HEK293 (cell line): ENCODE measurements at regions not wholly inside any gene's neighbourhood (a gene's known extent, or its start where the extent isn't known, plus 50 kb on each side); places are given as distances from the start of the nearest gene placed in this dataset.

Source experiments
- CTCF ChIA-PET: fragments of 350-600 bp; formaldehyde crosslinking; extraction: SDS; loops from one replicate; lab custom pipeline; 2021; ENCODE audit warnings: antibody characterized with exemption; lab: Yijun Ruan, JAX
- POLR2A ChIA-PET: fragments of 300-600 bp; formaldehyde crosslinking; extraction: SDS; loops from one replicate; lab custom pipeline; 2020; ENCODE audit warnings: antibody characterized with exemption, inconsistent platforms; lab: Yijun Ruan, JAX
- H3K27ac ChIP-seq: fragments of 200-500 bp; sonication (Bioruptor generic); 2 replicates; pipeline ENCODE4 v1.5.1; 2014; ENCODE audit warnings: low read depth, low read length, control low read depth, inconsistent platforms; ENCODE audit errors: extremely low read depth
- H3K36me3 ChIP-seq, 2 experiments: fragments of 200-500 bp in 1 of 2; sonication (Bioruptor generic) in 1 of 2; 1 replicate in 1 of 2; 2 replicates in 1 of 2; pipeline ENCODE4 v1.5.1; 2014 to 2017; ENCODE audit warnings: inconsistent platforms in 2 of 2, low read length in 2 of 2; ENCODE audit not compliant: control insufficient read depth in 2 of 2, insufficient read depth in 1 of 2
- H3K4me1 ChIP-seq: fragments of 200-500 bp; sonication (Bioruptor generic); 2 replicates; pipeline ENCODE4 v1.5.1; 2014; ENCODE audit warnings: mild to moderate bottlenecking, low read length, inconsistent platforms; ENCODE audit not compliant: control insufficient read depth, insufficient read depth
- H3K4me3 ChIP-seq: 2 replicates; pipeline ENCODE4 v1.5.1; 2011; ENCODE audit warnings: low read depth, mild to moderate bottlenecking, control low read depth, low read length, moderate library complexity
- H3K9me3 ChIP-seq: fragments of 200-500 bp; sonication (Bioruptor generic); 2 replicates; pipeline ENCODE4 v1.5.1; 2014; ENCODE audit warnings: low read depth, low read length, inconsistent platforms; ENCODE audit not compliant: control insufficient read depth, insufficient read depth
- BCL11B ChIP-seq: fragments of 450-650 bp; formaldehyde crosslinking; IDR thresholded peaks from 2 replicates; pipeline ENCODE4 v1.5.1; 2016; ENCODE audit warnings: low read depth, missing biosample characterization, missing genetic modification characterization
- HOXA7 ChIP-seq: sonication (generic); formaldehyde crosslinking; IDR thresholded peaks from 2 replicates; pipeline ENCODE4 v1.8.1; 2022; ENCODE audit warnings: missing genetic modification reagents, borderline replicate concordance
- IKZF3 ChIP-seq: fragments of 450-650 bp; IDR thresholded peaks from 2 replicates; pipeline ENCODE4 v1.5.0; 2018; ENCODE audit warnings: missing biosample characterization, mild to moderate bottlenecking, missing genetic modification characterization, moderate library complexity
- SCRT1 ChIP-seq: fragments of 450-650 bp; formaldehyde crosslinking; IDR thresholded peaks from 2 replicates; pipeline ENCODE4 v1.5.1; 2016; ENCODE audit warnings: missing biosample characterization, missing genetic modification characterization, borderline replicate concordance
- WT1 ChIP-seq: fragments of 450-650 bp; formaldehyde crosslinking; IDR thresholded peaks from 2 replicates; pipeline ENCODE4 v1.5.1; 2016; ENCODE audit warnings: missing biosample characterization, missing genetic modification characterization
- ZBTB17 ChIP-seq: fragments of 450-650 bp; formaldehyde crosslinking; IDR thresholded peaks from 2 replicates; pipeline ENCODE4 v1.5.1; 2016; ENCODE audit warnings: missing biosample characterization, missing genetic modification characterization
- ZFHX2 ChIP-seq: fragments of 450-650 bp; formaldehyde crosslinking; conservative IDR thresholded peaks from 2 replicates; pipeline ENCODE4 v1.5.1; 2016; ENCODE audit warnings: missing biosample characterization, missing genetic modification characterization
- ZNF112 ChIP-seq: fragments of 450-650 bp; formaldehyde crosslinking; IDR thresholded peaks from 2 replicates; pipeline ENCODE4 v1.5.0; 2017; ENCODE audit warnings: missing biosample characterization, missing genetic modification characterization
- ZNF121 ChIP-seq: fragments of 450-650 bp; formaldehyde crosslinking; IDR thresholded peaks from 2 replicates; pipeline ENCODE4 v1.5.1; 2016; ENCODE audit warnings: missing biosample characterization, missing genetic modification characterization
- ZNF221 ChIP-seq: fragments of 450-650 bp; formaldehyde crosslinking; IDR thresholded peaks from 2 replicates; pipeline ENCODE4 v1.5.1; 2017; ENCODE audit warnings: missing biosample characterization, missing genetic modification characterization, borderline replicate concordance
- ZNF37A ChIP-seq: fragments of 450-650 bp; IDR thresholded peaks from 2 replicates; pipeline ENCODE4 v1.5.1; 2018; ENCODE audit warnings: missing biosample characterization, missing genetic modification characterization
- ZNF391 ChIP-seq: fragments of 450-650 bp; formaldehyde crosslinking; IDR thresholded peaks from 2 replicates; pipeline ENCODE4 v1.5.1; 2016; ENCODE audit warnings: low read depth, missing biosample characterization, missing genetic modification characterization, borderline replicate concordance
- ZNF514 ChIP-seq: fragments of 450-650 bp; formaldehyde crosslinking; IDR thresholded peaks from 2 replicates; pipeline ENCODE4 v1.5.1; 2016; ENCODE audit warnings: missing biosample characterization, missing genetic modification characterization
- ZNF555 ChIP-seq: fragments of 450-650 bp; formaldehyde crosslinking; conservative IDR thresholded peaks from 2 replicates; pipeline ENCODE4 v1.5.1; 2017; ENCODE audit warnings: missing biosample characterization, mild to moderate bottlenecking, missing genetic modification characterization, inconsistent platforms
- ZNF600 ChIP-seq: fragments of 450-650 bp; formaldehyde crosslinking; IDR thresholded peaks from 2 replicates; pipeline ENCODE4 v1.5.1; 2016; ENCODE audit warnings: missing biosample characterization, missing genetic modification characterization
- ZNF660 ChIP-seq: fragments of 450-650 bp; IDR thresholded peaks from 2 replicates; pipeline ENCODE4 v1.5.1; 2018; ENCODE audit warnings: missing biosample characterization, mild to moderate bottlenecking, missing genetic modification characterization
- ZNF791 ChIP-seq: fragments of 450-650 bp; formaldehyde crosslinking; IDR thresholded peaks from 2 replicates; pipeline ENCODE4 v1.5.1; 2016; ENCODE audit warnings: missing biosample characterization, missing genetic modification characterization
- TF ChIP-seq, protein P1 (sequence below): fragments of 450-650 bp; IDR thresholded peaks from 2 replicates; pipeline ENCODE4 v1.5.1; 2018; ENCODE audit warnings: missing biosample characterization, mild to moderate bottlenecking, missing genetic modification characterization
- TF ChIP-seq, protein P2 (sequence below): fragments of 450-650 bp; formaldehyde crosslinking; IDR thresholded peaks from 2 replicates; pipeline ENCODE4 v1.5.1; 2016; ENCODE audit warnings: missing biosample characterization, missing genetic modification characterization
- TF ChIP-seq, protein P3 (sequence below): fragments of 450-650 bp; formaldehyde crosslinking; IDR thresholded peaks from 2 replicates; pipeline ENCODE4 v1.5.1; 2016; ENCODE audit warnings: missing biosample characterization, missing genetic modification characterization
- TF ChIP-seq, protein P4 (sequence below): fragments of 450-650 bp; formaldehyde crosslinking; IDR thresholded peaks from 2 replicates; pipeline ENCODE4 v1.5.1; 2016; ENCODE audit warnings: missing biosample characterization, missing genetic modification characterization
- TF ChIP-seq, protein P5 (sequence below): fragments of 450-650 bp; formaldehyde crosslinking; IDR thresholded peaks from 2 replicates; pipeline ENCODE4 v1.5.1; 2016; ENCODE audit warnings: missing biosample characterization, missing genetic modification characterization, borderline replicate concordance

DNA sequence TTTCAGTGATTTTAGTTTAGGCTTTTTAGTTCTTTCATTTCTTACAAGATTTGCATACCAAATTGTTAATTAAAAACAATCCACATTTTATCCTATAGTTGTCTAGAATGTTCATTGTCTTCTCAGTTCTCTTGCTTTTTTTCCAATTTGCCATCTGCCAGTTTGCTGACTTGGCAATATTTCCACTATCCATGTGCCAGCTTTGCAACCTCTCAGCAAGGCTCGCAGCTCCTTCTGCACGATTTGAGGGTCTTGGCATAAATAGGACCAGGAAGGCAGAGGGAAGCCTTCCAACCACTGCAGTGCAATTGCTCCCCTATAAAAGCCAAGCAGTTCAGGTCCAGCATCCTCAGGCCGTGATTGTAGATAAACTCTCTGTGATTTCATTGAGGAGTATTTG is 306.8 kb upstream of the FMN2 start:
- Histone ChIP-seq H3K4me3 (no peak overlapping the region), H3K4me1 (peaks cover 3% of the 10 kb centered on the region), H3K27ac (no peak overlapping the region), H3K9me3 (no peaks in the 10 kb centered on the region), H3K36me3 (no peaks in the 10 kb centered on the region)
- TF ChIP-seq ZNF112 (tag by site-specific recombination) = no peak
- TF ChIP-seq WT1 = no peak
- TF ChIP-seq ZNF555 = no peak
- TF ChIP-seq ZNF791 (tag by site-specific recombination) = no peak
- ChIA-PET CTCF (interaction anchor here (0.6 kb wide), 1 partner anchor 1015 kb away, joined by 3 read pairs; no protein-coding TSS in a partner anchor), POLR2A (no interaction called here)

DNA sequence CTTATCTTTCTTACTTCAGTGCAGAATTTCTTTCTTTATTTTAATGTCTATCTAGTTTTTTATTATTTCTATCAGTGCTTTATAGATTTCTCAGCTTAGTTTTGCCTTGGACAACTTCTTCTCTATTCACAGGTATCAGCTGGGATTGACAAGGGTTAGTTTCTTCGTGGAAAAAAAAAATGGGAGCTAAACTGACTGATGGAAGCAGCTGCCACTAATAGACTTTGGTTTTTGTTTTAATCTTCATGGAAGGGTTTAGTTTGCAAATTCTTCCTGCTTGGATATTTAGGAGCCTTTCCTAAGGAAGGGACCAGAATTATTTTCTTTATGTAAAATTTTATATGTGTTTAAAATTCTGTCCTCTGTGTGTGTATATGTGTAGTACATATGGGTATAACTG is 306.1 kb upstream of the FMN2 start:
- Histone ChIP-seq H3K27ac (no peak overlapping the region), H3K9me3 (no peaks in the 10 kb centered on the region), H3K4me3 (no peak overlapping the region), H3K36me3 (no peaks in the 10 kb centered on the region), H3K4me1 (peaks cover 3% of the 10 kb centered on the region)
- TF ChIP-seq, protein P1, sequence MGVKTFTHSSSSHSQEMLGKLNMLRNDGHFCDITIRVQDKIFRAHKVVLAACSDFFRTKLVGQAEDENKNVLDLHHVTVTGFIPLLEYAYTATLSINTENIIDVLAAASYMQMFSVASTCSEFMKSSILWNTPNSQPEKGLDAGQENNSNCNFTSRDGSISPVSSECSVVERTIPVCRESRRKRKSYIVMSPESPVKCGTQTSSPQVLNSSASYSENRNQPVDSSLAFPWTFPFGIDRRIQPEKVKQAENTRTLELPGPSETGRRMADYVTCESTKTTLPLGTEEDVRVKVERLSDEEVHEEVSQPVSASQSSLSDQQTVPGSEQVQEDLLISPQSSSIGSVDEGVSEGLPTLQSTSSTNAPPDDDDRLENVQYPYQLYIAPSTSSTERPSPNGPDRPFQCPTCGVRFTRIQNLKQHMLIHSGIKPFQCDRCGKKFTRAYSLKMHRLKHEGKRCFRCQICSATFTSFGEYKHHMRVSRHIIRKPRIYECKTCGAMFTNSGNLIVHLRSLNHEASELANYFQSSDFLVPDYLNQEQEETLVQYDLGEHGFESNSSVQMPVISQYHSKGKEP (tag by site-specific recombination) = no peak
- TF ChIP-seq ZBTB17 (tag by site-specific recombination) (no peak), ZNF391 (tag by site-specific recombination) (no peak), ZFHX2 (tag by site-specific recombination) (no peak), BCL11B (tag by site-specific recombination) (no peak), SCRT1 (no peak), IKZF3 (tag by site-specific recombination) (no peak), ZNF221 (tag by site-specific recombination) (no peak), HOXA7 (CRISPR knock-in tag) (no peak), ZNF600 (tag by site-specific recombination) (no peak)
- TF ChIP-seq, protein P2, sequence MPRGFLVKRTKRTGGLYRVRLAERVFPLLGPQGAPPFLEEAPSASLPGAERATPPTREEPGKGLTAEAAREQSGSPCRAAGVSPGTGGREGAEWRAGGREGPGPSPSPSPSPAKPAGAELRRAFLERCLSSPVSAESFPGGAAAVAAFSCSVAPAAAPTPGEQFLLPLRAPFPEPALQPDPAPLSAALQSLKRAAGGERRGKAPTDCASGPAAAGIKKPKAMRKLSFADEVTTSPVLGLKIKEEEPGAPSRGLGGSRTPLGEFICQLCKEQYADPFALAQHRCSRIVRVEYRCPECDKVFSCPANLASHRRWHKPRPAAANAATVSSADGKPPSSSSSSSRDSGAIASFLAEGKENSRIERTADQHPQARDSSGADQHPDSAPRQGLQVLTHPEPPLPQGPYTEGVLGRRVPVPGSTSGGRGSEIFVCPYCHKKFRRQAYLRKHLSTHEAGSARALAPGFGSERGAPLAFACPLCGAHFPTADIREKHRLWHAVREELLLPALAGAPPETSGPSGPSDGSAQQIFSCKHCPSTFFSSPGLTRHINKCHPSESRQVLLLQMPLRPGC (tag by site-specific recombination) = no peak
- ChIA-PET POLR2A (no interaction called here), CTCF (interaction anchor here (0.6 to 1.3 kb wide), 3 partner anchors 32 to 380 kb away, joined by 3 to 4 read pairs (median 3); no protein-coding TSS in a partner anchor)

DNA sequence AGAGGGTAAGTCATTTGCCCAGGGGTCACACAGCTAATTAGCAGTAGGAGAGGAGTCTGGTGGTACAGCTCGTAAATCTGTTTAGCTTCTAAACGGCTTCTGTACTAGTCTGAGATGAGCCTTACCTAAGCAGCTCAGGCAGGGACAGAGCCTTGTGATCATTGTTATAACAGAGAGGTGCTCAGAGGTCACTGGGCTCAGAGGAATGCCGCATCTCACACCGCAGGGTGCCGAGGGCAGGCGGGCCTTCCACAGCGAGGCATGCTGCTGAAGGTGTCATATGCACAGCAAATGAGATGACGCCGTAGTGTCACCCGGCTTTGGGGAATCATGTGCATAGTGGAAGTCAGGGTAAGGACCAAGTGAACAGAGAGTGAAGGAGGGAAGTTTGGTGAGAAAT is 305.2 kb upstream of the FMN2 start:
- ChIA-PET POLR2A (no interaction called here), CTCF (interaction anchor here (0.6 to 1.3 kb wide), 4 partner anchors 12 to 165 kb away, joined by 3 read pairs; no protein-coding TSS in a partner anchor)
- H3K9me3 ChIP-seq = no peaks in the 10 kb centered on the region
- H3K27ac ChIP-seq = no peak overlapping the region
- no peaks in the 10 kb centered on the region for H3K36me3 ChIP-seq
- no peak overlapping the region for H3K4me3 ChIP-seq
- H3K4me1 ChIP-seq = peaks cover 3% of the 10 kb centered on the region
- no peak for TF ChIP-seq ZNF37A (tag by site-specific recombination)
- TF ChIP-seq ZNF121 (tag by site-specific recombination) = no peak
- TF ChIP-seq, protein P3, sequence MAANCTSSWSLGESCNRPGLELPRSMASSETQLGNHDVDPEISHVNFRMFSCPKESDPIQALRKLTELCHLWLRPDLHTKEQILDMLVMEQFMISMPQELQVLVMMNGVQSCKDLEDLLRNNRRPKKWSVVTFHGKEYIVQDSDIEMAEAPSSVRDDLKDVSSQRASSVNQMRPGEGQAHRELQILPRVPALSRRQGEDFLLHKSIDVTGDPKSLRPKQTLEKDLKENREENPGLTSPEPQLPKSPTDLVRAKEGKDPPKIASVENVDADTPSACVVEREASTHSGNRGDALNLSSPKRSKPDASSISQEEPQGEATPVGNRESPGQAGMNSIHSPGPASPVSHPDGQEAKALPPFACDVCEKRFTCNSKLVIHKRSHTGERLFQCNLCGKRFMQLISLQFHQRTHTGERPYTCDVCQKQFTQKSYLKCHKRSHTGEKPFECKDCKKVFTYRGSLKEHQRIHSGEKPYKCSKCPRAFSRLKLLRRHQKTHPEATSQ (tag by site-specific recombination) = no peak
- TF ChIP-seq, protein P4, sequence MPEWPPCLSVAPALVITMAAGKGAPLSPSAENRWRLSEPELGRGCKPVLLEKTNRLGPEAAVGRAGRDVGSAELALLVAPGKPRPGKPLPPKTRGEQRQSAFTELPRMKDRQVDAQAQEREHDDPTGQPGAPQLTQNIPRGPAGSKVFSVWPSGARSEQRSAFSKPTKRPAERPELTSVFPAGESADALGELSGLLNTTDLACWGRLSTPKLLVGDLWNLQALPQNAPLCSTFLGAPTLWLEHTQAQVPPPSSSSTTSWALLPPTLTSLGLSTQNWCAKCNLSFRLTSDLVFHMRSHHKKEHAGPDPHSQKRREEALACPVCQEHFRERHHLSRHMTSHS = no peak
- TF ChIP-seq, protein P5, sequence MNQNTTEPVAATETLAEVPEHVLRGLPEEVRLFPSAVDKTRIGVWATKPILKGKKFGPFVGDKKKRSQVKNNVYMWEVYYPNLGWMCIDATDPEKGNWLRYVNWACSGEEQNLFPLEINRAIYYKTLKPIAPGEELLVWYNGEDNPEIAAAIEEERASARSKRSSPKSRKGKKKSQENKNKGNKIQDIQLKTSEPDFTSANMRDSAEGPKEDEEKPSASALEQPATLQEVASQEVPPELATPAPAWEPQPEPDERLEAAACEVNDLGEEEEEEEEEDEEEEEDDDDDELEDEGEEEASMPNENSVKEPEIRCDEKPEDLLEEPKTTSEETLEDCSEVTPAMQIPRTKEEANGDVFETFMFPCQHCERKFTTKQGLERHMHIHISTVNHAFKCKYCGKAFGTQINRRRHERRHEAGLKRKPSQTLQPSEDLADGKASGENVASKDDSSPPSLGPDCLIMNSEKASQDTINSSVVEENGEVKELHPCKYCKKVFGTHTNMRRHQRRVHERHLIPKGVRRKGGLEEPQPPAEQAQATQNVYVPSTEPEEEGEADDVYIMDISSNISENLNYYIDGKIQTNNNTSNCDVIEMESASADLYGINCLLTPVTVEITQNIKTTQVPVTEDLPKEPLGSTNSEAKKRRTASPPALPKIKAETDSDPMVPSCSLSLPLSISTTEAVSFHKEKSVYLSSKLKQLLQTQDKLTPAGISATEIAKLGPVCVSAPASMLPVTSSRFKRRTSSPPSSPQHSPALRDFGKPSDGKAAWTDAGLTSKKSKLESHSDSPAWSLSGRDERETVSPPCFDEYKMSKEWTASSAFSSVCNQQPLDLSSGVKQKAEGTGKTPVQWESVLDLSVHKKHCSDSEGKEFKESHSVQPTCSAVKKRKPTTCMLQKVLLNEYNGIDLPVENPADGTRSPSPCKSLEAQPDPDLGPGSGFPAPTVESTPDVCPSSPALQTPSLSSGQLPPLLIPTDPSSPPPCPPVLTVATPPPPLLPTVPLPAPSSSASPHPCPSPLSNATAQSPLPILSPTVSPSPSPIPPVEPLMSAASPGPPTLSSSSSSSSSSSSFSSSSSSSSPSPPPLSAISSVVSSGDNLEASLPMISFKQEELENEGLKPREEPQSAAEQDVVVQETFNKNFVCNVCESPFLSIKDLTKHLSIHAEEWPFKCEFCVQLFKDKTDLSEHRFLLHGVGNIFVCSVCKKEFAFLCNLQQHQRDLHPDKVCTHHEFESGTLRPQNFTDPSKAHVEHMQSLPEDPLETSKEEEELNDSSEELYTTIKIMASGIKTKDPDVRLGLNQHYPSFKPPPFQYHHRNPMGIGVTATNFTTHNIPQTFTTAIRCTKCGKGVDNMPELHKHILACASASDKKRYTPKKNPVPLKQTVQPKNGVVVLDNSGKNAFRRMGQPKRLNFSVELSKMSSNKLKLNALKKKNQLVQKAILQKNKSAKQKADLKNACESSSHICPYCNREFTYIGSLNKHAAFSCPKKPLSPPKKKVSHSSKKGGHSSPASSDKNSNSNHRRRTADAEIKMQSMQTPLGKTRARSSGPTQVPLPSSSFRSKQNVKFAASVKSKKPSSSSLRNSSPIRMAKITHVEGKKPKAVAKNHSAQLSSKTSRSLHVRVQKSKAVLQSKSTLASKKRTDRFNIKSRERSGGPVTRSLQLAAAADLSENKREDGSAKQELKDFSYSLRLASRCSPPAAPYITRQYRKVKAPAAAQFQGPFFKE (tag by site-specific recombination) = no peak
- TF ChIP-seq ZNF514 (tag by site-specific recombination) = no peak
- no peak for TF ChIP-seq ZNF660
